ENCODE measurements at regions not wholly inside any gene's neighbourhood (a gene's known extent, or its start where the extent isn't known, plus 50 kb on each side); places are given as distances from the start of the nearest gene placed in this dataset.

DNA sequence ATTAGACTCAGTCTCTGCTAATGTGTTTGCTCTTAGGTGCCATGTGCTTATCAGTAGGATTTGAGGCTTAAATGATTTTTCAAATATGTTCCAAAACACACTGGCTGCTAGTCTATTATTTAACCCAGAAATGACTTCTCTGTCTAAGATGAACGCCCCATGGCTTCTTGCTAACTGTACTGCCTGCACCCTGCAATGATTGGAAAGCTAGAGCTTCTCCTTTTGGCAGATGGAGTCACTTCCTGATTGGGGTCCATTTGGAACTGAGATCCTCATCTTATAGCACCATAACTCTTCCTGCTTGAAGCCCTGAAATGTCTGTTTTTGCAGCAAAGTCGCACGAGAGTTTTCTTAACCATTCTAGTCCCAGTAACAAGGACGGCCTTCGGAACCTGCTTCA, 186.5 kb upstream of the ADO start:
- no peak for TF ChIP-seq POLR2A (IDR thresholded peaks at IDR 0.05)
- TF ChIP-seq, protein P1, sequence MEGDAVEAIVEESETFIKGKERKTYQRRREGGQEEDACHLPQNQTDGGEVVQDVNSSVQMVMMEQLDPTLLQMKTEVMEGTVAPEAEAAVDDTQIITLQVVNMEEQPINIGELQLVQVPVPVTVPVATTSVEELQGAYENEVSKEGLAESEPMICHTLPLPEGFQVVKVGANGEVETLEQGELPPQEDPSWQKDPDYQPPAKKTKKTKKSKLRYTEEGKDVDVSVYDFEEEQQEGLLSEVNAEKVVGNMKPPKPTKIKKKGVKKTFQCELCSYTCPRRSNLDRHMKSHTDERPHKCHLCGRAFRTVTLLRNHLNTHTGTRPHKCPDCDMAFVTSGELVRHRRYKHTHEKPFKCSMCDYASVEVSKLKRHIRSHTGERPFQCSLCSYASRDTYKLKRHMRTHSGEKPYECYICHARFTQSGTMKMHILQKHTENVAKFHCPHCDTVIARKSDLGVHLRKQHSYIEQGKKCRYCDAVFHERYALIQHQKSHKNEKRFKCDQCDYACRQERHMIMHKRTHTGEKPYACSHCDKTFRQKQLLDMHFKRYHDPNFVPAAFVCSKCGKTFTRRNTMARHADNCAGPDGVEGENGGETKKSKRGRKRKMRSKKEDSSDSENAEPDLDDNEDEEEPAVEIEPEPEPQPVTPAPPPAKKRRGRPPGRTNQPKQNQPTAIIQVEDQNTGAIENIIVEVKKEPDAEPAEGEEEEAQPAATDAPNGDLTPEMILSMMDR (IDR thresholded peaks at IDR 0.05), result no peak

Measured in breast epithelium (tissue), 3 donors.